Mucosa of descending colon (tissue), 3 donors: ENCODE measurements at regions not wholly inside any gene's neighbourhood (a gene's known extent, or its start where the extent isn't known, plus 50 kb on each side); places are given as distances from the start of the nearest gene placed in this dataset.

Experiments used
- ATAC-seq: fragments of 200-7000 bp; cut with Tn5 transposase; one replicate; pipeline ENCODE4 v1.9.1; 2020; ENCODE audit warnings: mild to moderate bottlenecking, moderate library complexity
- DNase-seq, 3 donors: peaks; one replicate each; pipeline ENCODE4 v3.0.0-alpha.2; 2020
- H3K36me3 ChIP-seq: fragments of 200-600 bp; one replicate; pipeline ENCODE4 v1.8.0; 2021; ENCODE audit warnings: low read depth, mild to moderate bottlenecking
- H3K4me1 ChIP-seq: fragments of 200-600 bp; one replicate; pipeline ENCODE4 v1.8.0; 2021; ENCODE audit warnings: low read depth, mild to moderate bottlenecking
- H3K4me3 ChIP-seq: fragments of 200-600 bp; one replicate; pipeline ENCODE4 v1.8.0; 2021; ENCODE audit warnings: mild to moderate bottlenecking
- H3K9me3 ChIP-seq: fragments of 200-600 bp; one replicate; pipeline ENCODE4 v1.8.0; 2021; ENCODE audit warnings: mild to moderate bottlenecking
- intact Hi-C, 2 donors: fragments of 100-400 bp; cut with DNase I in 1 of 2; cut with micrococcal nuclease in 1 of 2; formaldehyde crosslinking; loops; one replicate each; pipeline versions ENCODE4 v1.11.0 to v1.11.1; 2022; cut with DNase I, micrococcal nuclease
- TF ChIP-seq, protein P1 (sequence below): fragments of 200-600 bp; IDR thresholded peaks from one replicate; pipeline ENCODE4 v1.8.0; 2022; ENCODE audit warnings: antibody characterized with exemption, mild to moderate bottlenecking
- donor health status: DM: no; HTN: no; CAD: no; lungs with moderate emphysema.
- donor health status: DM: no; HTN: no; CAD: no.
- donor health status: DM: no; HTN: yes; CAD: no.

DNA sequence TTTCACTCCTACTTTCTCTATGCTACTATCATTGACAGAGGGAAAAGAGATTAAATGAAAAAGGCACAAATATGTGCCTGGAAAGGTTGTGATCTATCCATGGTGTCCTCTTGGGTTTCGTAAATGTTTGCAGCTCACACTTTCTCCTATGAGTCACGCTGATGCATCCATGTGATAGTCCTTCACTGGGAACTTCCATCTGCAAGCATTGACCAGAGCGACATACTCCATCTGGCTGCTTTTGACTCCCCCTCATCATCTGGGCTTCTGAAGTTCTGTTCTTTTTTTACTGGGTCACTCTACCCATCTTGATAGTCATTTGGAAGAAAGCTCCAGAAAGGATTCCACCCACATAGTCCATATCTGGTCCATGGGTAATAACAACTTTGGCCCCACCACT is 84.7 kb upstream of the NDST3 start:
- Histone ChIP-seq H3K9me3 (no peaks in the 10 kb centered on the region), H3K4me3 (no peak overlapping the region), H3K4me1 (no peaks in the 10 kb centered on the region), H3K36me3 (no peaks in the 10 kb centered on the region)
- intact Hi-C loops, result no loop called here
- ATAC-seq (no peak), DNase-seq (no peak)
- TF ChIP-seq, protein P1, sequence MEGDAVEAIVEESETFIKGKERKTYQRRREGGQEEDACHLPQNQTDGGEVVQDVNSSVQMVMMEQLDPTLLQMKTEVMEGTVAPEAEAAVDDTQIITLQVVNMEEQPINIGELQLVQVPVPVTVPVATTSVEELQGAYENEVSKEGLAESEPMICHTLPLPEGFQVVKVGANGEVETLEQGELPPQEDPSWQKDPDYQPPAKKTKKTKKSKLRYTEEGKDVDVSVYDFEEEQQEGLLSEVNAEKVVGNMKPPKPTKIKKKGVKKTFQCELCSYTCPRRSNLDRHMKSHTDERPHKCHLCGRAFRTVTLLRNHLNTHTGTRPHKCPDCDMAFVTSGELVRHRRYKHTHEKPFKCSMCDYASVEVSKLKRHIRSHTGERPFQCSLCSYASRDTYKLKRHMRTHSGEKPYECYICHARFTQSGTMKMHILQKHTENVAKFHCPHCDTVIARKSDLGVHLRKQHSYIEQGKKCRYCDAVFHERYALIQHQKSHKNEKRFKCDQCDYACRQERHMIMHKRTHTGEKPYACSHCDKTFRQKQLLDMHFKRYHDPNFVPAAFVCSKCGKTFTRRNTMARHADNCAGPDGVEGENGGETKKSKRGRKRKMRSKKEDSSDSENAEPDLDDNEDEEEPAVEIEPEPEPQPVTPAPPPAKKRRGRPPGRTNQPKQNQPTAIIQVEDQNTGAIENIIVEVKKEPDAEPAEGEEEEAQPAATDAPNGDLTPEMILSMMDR, result no peak

DNA sequence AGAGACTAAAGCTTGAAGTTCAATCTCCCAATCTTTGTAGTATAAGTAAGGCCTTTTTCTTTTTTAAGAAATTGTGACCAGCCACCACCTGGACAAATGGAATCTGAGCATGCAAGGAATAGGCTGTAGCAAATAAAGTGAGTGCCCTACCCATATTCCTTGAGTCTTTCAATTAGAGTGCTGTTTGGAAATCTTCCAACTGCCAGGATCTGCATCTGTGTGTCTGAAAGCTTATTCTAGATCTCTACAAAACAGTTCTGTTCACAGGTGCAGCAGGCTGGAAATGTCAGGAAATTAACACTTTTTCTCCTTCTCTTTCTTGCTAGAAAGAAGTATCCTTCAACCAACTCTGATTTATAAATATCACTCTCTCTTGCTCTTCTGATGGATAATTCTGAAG is 76.7 kb upstream of the NDST3 start:
- ATAC-seq (no peak), DNase-seq (no peak)
- Histone ChIP-seq H3K4me3 (no peak overlapping the region), H3K9me3 (no peaks in the 10 kb centered on the region), H3K36me3 (no peaks in the 10 kb centered on the region), H3K4me1 (no peaks in the 10 kb centered on the region)
- TF ChIP-seq, protein P1, result no peak
- intact Hi-C loops, result no loop called here

DNA sequence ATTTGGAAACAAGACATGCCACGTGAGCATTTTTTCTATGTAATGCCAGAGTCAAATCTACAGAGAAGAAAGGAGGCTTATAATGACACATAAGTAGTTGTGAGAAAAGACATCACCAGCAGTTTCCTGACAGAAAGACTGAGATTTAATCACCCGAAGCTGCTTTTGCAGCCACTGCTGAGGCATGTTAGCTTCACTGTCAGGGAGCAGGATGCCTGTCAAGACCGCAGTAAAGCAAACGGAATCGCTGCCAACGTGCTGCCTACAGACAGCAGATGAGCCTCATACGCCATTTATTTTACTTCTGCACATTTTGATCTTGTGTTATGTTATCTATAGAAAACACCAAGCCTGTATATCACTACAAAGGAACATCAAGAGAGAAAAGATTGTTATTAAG is 68.7 kb upstream of the NDST3 start:
- DNase-seq (no peak), ATAC-seq (no peak)
- Histone ChIP-seq H3K36me3 (no peaks in the 10 kb centered on the region), H3K4me1 (no peaks in the 10 kb centered on the region), H3K9me3 (no peaks in the 10 kb centered on the region), H3K4me3 (no peak overlapping the region)
- TF ChIP-seq, protein P1, result no peak
- intact Hi-C loops, result no loop called here

DNA sequence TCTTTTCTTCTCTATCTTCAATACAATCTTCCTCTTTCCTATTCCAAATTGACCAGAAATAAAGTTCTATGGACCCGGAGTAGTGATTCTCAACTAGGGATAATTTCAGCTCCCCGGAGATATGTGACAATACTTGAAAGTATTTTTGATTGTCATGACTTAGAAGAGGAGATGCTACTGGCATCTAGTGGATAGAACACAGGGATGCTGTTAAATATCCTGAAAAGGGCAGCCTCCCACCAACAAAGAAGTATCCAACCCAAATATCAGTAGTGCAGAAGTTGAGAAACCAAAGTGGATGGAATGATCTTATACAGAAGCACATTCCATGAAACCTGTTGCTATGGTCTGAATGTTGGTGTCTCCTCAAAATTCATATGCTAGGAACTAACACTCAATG is 65.7 kb upstream of the NDST3 start:
- TF ChIP-seq, protein P1, result no peak
- ATAC-seq, result no peak
- DNase-seq, result no peak

DNA sequence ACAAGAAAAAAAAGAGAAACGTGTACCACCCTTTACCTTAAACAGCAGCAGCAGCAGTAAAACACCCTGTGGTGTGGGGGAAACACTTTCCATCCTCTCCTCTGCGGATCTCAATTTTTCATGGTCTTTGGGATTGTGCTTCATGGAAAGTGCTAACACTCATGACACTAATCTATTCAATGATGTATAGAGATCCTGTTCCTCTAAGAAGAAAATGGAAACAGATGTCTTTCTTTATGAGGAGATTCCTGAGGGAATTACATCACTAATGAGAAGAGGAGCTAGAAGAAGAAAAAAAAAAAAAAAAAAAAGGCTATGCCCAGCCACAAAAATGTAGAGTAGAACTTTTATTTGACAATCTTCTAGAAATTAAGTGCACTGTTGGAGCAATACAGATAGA is 62.9 kb upstream of the NDST3 start:
- no peak for ATAC-seq
- no peak overlapping the region for H3K4me3 ChIP-seq
- intact Hi-C loops, result no loop called here

More for the DNA sequence above, 65.7 kb upstream of the NDST3 start:
- Histone ChIP-seq H3K4me1 (no peaks in the 10 kb centered on the region), H3K4me3 (no peak overlapping the region), H3K9me3 (no peaks in the 10 kb centered on the region), H3K36me3 (no peaks in the 10 kb centered on the region)
- intact Hi-C loops, result no loop called here

More for the DNA sequence above, 62.9 kb upstream of the NDST3 start:
- no peak for DNase-seq
- Histone ChIP-seq H3K4me1 (no peaks in the 10 kb centered on the region), H3K9me3 (no peaks in the 10 kb centered on the region), H3K36me3 (no peaks in the 10 kb centered on the region)
- TF ChIP-seq, protein P1, result no peak
